SK-N-MC (cell line): ENCODE measurements at regions not wholly inside any gene's neighbourhood (a gene's known extent, or its start where the extent isn't known, plus 50 kb on each side); places are given as distances from the start of the nearest gene placed in this dataset.
"Not testable (repeated sequence)": the region's sequence is repeated elsewhere in the genome, so short reads cannot be mapped to it uniquely, and the experiment has no call there.

Source experiments
- EZH2 ChIP-seq: fragments of 200-600 bp; sonication (generic); IDR thresholded peaks from one replicate; pipeline ENCODE4 v1.6.1; 2017; ENCODE audit warnings: antibody characterized with exemption
- FOXP2 ChIP-seq: optimal IDR thresholded peaks from 2 replicates; pipeline ENCODE3; 2011; ENCODE audit warnings: mild to moderate bottlenecking, moderate library complexity; ENCODE audit not compliant: insufficient read depth; ENCODE audit errors: extremely low read length, control extremely low read depth
- POLR2AphosphoS5 ChIP-seq: IDR thresholded peaks from 2 replicates; pipeline ENCODE4 v1.6.1; 2012; ENCODE audit warnings: mild to moderate bottlenecking, low read depth, low read length, borderline replicate concordance

GRCh38 chr22:23433127-23434005 is 146.7 kb downstream of the IGLL1 start:
- not testable (repeated sequence) for TF ChIP-seq POLR2AphosphoS5, EZH2, FOXP2
